ENCODE measurements at regions not wholly inside any gene's neighbourhood (a gene's known extent, or its start where the extent isn't known, plus 50 kb on each side); places are given as distances from the start of the nearest gene placed in this dataset.

GRCh38 chr11:97854877-97855276, 1165.9 kb upstream of the CNTN5 start:
- no peak for TF ChIP-seq CTCF (conservative IDR thresholded peaks at IDR 0.05)
- no peak for TF ChIP-seq EZH2 (IDR thresholded peaks at IDR 0.05; ENCODE audit: low read depth)

Measured in PC-9 (cell line).